ENCODE measurements at regions not wholly inside any gene's neighbourhood (a gene's known extent, or its start where the extent isn't known, plus 50 kb on each side); places are given as distances from the start of the nearest gene placed in this dataset.
A peak's percentile ranks its signal among the peaks of the same experiment; 100 is the strongest.
"Not testable (repeated sequence)": the region's sequence is repeated elsewhere in the genome, so short reads cannot be mapped to it uniquely, and the experiment has no call there.

- Histone ChIP-seq H3K36me3 (ENCODE audit: control insufficient read depth, insufficient read depth, low read length) (no peaks in the 10 kb centered on the region), H3K4me3 (ENCODE audit: low read depth, low read length) (no peak overlapping the region), H3K27me3 (ENCODE audit: control insufficient read depth, insufficient read depth, low read length) (no peaks in the 10 kb centered on the region)
- DNase-seq (ENCODE audit: low read depth) = no peak
- no peak for TF ChIP-seq CTCF (IDR thresholded peaks at IDR 0.05; ENCODE audit: insufficient read depth, low read length, severe bottlenecking)
- FAIRE-seq = no peak
These were observed 719.1 kb upstream of the B3GALT2 start for GRCh38 chr1:193905288-193906085.

- Histone ChIP-seq H3K27me3 (ENCODE audit: control insufficient read depth, insufficient read depth, low read length) (no peaks in the 10 kb centered on the region), H3K4me3 (ENCODE audit: low read depth, low read length) (no peak overlapping the region), H3K36me3 (ENCODE audit: control insufficient read depth, insufficient read depth, low read length) (no peaks in the 10 kb centered on the region)
- no peak for TF ChIP-seq CTCF (IDR thresholded peaks at IDR 0.05; ENCODE audit: insufficient read depth, low read length, severe bottlenecking)
- DNase-seq (ENCODE audit: low read depth) (no peak), FAIRE-seq (no peak)
These were observed 705.4 kb upstream of the B3GALT2 start for GRCh38 chr1:193891788-193892187.

- DNase-seq (ENCODE audit: low read depth) = no peak
- Histone ChIP-seq H3K4me3 (ENCODE audit: low read depth, low read length) (no peak overlapping the region), H3K27me3 (ENCODE audit: control insufficient read depth, insufficient read depth, low read length) (no peaks in the 10 kb centered on the region), H3K36me3 (ENCODE audit: control insufficient read depth, insufficient read depth, low read length) (no peaks in the 10 kb centered on the region)
- FAIRE-seq = no peak
- no peak for TF ChIP-seq CTCF (IDR thresholded peaks at IDR 0.05; ENCODE audit: insufficient read depth, low read length, severe bottlenecking)
These were observed 704.5 kb upstream of the B3GALT2 start for GRCh38 chr1:193890935-193891334.

GRCh38 chr1:193884848-193885558 is 698.6 kb upstream of the B3GALT2 start:
- no peak overlapping the region for H3K4me3 ChIP-seq (ENCODE audit: low read depth, low read length)
- H3K36me3 ChIP-seq (ENCODE audit: control insufficient read depth, insufficient read depth, low read length) = no peaks in the 10 kb centered on the region
- FAIRE-seq (no peak), DNase-seq (ENCODE audit: low read depth) (no peak)
- no peaks in the 10 kb centered on the region for H3K27me3 ChIP-seq (ENCODE audit: control insufficient read depth, insufficient read depth, low read length)
- no peak for TF ChIP-seq CTCF (IDR thresholded peaks at IDR 0.05; ENCODE audit: insufficient read depth, low read length, severe bottlenecking)

- not testable (repeated sequence) for H3K27me3 ChIP-seq (ENCODE audit: control insufficient read depth, insufficient read depth, low read length); DNase-seq (ENCODE audit: low read depth); H3K36me3 ChIP-seq (ENCODE audit: control insufficient read depth, insufficient read depth, low read length); FAIRE-seq; H3K4me3 ChIP-seq (ENCODE audit: low read depth, low read length)
These were observed 691.5 kb upstream of the B3GALT2 start for GRCh38 chr1:193877920-193878319.

GRCh38 chr1:193868425-193868824 is 682.0 kb upstream of the B3GALT2 start:
- no peaks in the 10 kb centered on the region for H3K27me3 ChIP-seq (ENCODE audit: control insufficient read depth, insufficient read depth, low read length)
- H3K4me3 ChIP-seq (ENCODE audit: low read depth, low read length) = no peak overlapping the region
- TF ChIP-seq CTCF (IDR thresholded peaks at IDR 0.05; ENCODE audit: insufficient read depth, low read length, severe bottlenecking) = no peak
- no peaks in the 10 kb centered on the region for H3K36me3 ChIP-seq (ENCODE audit: control insufficient read depth, insufficient read depth, low read length)
- DNase-seq (ENCODE audit: low read depth) = no peak
- FAIRE-seq = peak; percentile 36

All from bronchial epithelial cell (primary cell).